OCI-M1 (cell line): ENCODE measurements at regions not wholly inside any gene's neighbourhood (a gene's known extent, or its start where the extent isn't known, plus 50 kb on each side); places are given as distances from the start of the nearest gene placed in this dataset.
A peak's percentile ranks its signal among the peaks of the same experiment; 100 is the strongest.
"Not testable (repeated sequence)": the region's sequence is repeated elsewhere in the genome, so short reads cannot be mapped to it uniquely, and the experiment has no call there.

ENCODE experiments used
- DNase-seq: peaks from one replicate; lab custom pipeline; 2025; lab: John Stamatoyannopoulos, UW

GRCh38 chr16:26391833-26392232 is 674.9 kb upstream of the C16orf82 start:
- DNase-seq: no peak

GRCh38 chr16:26394409-26394808 is 672.3 kb upstream of the C16orf82 start:
- DNase-seq: no peak

GRCh38 chr16:26395700-26396099 is 671.0 kb upstream of the C16orf82 start:
- DNase-seq: no peak

GRCh38 chr16:26396511-26397235 is 670.1 kb upstream of the C16orf82 start:
- peak; percentile 1 for DNase-seq

DNA sequence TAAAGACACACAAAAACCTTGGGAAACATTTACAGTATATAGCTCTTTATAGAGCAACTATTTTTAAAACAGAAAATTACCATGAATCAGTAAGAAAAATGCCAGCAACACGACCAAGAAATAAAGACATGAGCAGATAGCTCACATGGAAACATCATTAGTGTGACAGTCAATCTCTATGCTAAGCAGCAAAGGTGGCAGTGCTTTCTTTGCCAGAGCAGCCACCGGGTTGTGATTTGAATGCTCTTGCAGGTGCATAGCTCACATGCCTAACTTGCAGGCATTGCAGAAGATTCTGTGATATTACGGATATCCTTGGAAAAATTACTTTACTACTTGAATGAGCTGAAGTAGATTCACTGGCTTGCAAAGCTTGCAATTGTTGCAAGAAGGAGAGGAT is 652.9 kb upstream of the C16orf82 start:
- DNase-seq: no peak

- DNase-seq: not testable (repeated sequence)
Measured at GRCh38 chr16:26419458-26419857, 647.3 kb upstream of the C16orf82 start.

DNA sequence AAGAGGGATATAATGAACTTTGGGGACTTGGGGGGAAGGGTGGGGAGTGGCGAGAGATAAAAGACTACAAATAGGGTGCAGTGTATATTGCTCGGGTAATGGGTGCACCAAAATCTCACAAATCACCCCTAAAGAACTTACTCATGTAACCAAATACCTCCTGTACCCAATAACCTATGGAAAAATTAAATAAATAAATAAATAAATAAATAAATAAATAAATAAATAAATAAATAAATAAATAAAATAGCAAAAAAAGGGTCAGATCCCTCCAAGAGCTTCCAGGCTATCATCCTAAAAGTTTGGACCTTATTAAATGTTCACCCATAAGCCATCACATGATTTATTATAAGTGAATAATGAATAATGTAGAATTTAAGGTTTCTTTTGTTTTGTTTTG is 636.1 kb upstream of the C16orf82 start:
- DNase-seq: no peak

GRCh38 chr16:26433807-26434206 is 632.9 kb upstream of the C16orf82 start:
- no peak for DNase-seq

- no peak for DNase-seq
Measured at GRCh38 chr16:26441178-26441577, 625.5 kb upstream of the C16orf82 start.

GRCh38 chr16:26442321-26442720 is 624.4 kb upstream of the C16orf82 start:
- DNase-seq: no peak

DNA sequence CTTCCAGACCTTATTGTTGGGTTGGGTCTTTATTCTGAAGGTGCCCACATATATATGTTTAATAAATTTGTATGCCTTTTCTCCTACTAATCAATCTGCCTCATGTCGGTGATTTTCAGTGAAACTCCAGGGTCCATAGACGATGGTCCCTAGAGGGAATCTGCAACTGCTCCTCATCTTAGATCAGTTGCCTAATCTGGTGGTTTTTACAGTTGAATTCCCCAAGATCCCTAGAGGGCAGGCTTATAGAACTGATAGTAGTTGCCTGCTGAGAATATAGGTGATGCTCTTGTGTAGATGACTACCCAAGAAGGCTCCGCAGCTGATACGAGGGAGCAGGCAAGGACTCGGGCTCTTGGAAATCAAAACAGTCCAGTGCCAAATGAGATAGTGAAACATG is 619.2 kb upstream of the C16orf82 start:
- DNase-seq: no peak

GRCh38 chr16:26453215-26453614 is 613.5 kb upstream of the C16orf82 start:
- DNase-seq: peak; percentile 1

DNA sequence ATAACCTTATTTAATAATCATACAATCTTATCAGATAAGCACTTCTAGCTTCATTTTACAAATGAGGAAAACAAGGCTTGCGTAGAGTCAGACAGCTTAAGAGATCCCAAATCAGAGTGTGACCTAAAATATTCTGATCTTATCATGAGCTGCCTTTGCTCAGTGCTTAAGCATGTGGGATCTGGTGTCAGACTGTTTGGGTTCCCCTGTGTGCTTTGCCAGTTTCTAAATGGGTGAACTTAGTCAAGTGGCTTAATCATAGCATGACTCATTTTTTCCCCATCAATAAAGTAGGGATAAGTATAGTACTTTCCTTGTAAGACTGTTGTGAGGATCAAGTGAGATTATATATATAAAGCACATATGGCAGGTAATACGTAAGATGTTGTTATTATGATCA is 612.6 kb upstream of the C16orf82 start:
- no peak for DNase-seq

- DNase-seq: no peak
Measured at GRCh38 chr16:26456074-26456473, 610.7 kb upstream of the C16orf82 start.

- no peak for DNase-seq
Measured at GRCh38 chr16:26457095-26457494, 609.6 kb upstream of the C16orf82 start.

GRCh38 chr16:26457882-26458281 is 608.8 kb upstream of the C16orf82 start:
- no peak for DNase-seq

- DNase-seq: no peak
Measured at GRCh38 chr16:26464576-26465266, 602.0 kb upstream of the C16orf82 start.

DNA sequence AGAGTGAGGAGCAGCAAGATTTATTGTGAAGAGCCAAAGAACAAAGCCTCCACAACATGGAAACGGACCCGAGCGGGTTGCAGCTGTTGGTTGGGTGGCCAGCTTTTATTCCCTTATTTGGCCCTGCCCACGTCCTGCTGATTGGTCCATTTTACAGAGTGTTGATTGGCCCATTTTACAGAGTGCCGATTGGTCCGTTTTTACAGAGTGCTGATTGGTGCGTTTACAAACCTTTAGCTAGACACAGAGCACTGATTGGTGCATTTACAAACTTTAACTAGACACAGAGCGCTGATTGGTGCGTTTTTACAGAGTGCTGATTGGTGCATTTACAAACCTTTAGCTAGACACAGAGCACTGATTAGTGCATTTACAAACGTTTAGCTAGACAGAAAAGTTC is 592.3 kb upstream of the C16orf82 start:
- not testable (repeated sequence) for DNase-seq

GRCh38 chr16:26475596-26475995 is 591.1 kb upstream of the C16orf82 start:
- no peak for DNase-seq

DNA sequence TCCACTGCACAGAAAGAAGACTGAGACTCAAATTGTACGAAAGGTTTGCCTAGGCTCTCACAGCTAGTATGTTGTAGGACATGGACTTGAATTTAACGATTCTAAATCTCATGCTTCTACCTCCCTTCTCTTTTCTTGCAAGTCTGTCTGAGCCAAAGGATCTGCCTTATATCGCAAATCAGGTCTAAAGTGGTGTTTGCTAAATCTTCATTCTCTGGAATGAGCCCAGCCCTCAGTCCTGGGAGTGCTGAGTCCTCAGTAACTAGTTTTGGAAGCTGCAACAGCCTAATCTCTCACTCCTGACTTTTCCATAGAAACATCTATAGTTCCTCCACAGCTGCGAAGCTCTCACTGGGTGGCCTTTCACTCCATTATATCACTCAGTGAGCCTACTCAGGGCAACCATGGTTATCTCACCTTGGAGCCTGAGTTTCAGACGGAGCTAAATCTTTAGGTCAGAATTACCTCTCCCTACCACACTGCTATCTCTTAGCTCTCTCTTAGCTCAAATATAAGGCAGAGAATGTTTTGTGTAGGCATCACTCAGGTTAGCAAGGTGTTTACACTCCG is 575.5 kb upstream of the C16orf82 start:
- no peak for DNase-seq

DNA sequence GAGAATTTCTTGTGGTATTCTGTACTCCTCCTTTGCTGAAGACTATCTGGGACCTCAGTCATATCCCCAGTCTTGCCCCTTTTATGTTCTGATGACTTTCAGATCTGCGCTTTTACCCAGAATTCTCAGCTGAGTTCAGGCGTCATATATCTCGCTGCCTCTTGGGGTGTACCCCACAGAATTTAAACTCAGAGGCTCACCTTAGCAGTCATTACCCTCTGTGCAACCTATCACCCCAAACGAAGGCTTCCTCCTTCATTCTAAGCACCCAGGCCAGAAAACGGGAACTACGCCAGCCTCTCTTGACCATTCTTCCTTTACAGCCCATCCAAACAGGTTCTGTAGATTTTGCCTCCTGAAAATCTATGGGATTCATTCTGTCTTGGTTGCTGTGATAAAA is 574.8 kb upstream of the C16orf82 start:
- no peak for DNase-seq

DNA sequence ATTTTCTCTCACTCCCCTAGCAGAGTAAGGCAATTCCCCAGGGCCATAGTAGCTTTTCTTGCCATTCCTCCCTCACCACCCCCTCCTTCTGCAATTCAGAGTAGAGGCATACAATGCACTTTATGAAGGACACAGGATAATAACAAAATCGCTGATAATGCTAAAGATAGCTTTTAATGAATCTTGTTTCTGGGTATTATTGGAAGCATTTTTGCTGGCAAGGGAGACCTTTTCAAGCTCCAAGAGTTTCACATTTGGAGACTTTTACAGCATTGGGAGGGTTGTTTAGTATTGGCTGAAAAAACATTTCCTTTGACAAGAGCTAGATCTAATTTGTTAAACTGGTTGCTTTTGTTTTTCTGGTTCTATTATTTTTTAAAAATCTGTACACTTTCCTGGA is 573.0 kb upstream of the C16orf82 start:
- DNase-seq: no peak

DNA sequence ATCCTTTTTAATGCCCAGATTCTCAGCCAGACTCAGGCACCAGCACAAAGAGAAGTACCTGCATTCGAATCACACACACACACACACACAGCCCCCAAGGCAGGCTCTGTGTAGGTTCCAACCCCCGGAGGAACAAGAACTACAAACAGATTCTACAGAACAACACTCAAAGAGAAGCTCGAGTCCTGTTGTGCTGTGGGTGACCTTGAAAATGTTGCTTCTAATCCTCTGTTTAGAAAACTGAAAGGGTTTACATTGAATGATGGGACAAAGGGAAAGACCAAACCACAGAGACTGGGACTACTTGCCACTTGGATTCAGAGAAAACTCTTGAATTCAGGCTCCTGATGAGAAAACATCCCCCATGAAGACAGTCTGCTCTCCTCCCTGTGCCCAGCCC is 568.8 kb upstream of the C16orf82 start:
- no peak for DNase-seq
